H1 (cell line): ENCODE measurements at regions not wholly inside any gene's neighbourhood (a gene's known extent, or its start where the extent isn't known, plus 50 kb on each side); places are given as distances from the start of the nearest gene placed in this dataset.

Experiments
- FOSL1 ChIP-seq: IDR thresholded peaks from 2 replicates; pipeline ENCODE4 v1.6.1; 2011; ENCODE audit warnings: mild to moderate bottlenecking, low read depth, low read length, moderate library complexity; ENCODE audit not compliant: insufficient read depth
- JUND ChIP-seq: IDR thresholded peaks from 2 replicates; pipeline ENCODE4 v1.6.1; 2011; ENCODE audit warnings: mild to moderate bottlenecking, improper control_type of control experiment, low read length
- TF ChIP-seq, protein P1 (sequence below), 3 experiments: IDR thresholded peaks; 1 replicate in 2 of 3; 2 replicates in 1 of 3; pipeline versions ENCODE4 v1.5.1 to v1.6.1; 2011; ENCODE audit warnings: low read length in 3 of 3, mild to moderate bottlenecking in 3 of 3, inconsistent platforms in 2 of 3, low read depth in 1 of 3, moderate library complexity in 1 of 3; ENCODE audit not compliant: insufficient read depth in 1 of 3; ENCODE audit errors: control extremely low read depth in 1 of 3

DNA sequence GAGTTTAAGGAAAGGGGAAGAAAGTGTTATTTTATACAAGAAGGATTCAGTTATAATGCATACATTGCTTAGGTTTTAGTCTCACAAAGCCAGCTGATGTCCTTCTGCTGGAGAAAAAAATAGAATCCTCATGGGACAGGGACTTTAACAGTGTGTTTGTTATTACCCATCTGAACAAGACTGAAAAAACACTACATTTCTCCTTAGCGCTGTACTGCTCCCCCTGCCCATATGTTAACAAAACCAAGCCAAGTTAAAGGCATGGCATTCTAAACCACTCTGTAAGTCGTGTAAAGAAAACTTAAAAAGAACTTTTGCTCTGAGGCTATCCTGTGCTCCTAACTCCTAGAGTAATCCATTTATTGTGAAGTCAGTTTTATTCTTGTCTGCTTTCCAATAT is 102.6 kb upstream of the NYAP2 start:
- TF ChIP-seq FOSL1 (no peak), JUND (no peak)
- TF ChIP-seq, protein P1, sequence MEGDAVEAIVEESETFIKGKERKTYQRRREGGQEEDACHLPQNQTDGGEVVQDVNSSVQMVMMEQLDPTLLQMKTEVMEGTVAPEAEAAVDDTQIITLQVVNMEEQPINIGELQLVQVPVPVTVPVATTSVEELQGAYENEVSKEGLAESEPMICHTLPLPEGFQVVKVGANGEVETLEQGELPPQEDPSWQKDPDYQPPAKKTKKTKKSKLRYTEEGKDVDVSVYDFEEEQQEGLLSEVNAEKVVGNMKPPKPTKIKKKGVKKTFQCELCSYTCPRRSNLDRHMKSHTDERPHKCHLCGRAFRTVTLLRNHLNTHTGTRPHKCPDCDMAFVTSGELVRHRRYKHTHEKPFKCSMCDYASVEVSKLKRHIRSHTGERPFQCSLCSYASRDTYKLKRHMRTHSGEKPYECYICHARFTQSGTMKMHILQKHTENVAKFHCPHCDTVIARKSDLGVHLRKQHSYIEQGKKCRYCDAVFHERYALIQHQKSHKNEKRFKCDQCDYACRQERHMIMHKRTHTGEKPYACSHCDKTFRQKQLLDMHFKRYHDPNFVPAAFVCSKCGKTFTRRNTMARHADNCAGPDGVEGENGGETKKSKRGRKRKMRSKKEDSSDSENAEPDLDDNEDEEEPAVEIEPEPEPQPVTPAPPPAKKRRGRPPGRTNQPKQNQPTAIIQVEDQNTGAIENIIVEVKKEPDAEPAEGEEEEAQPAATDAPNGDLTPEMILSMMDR (IDR thresholded peaks at IDR 0.05; ENCODE audit: control extremely low read depth in 1 of 3, insufficient read depth in 1 of 3, low read depth in 1 of 3, low read length in 3 of 3) = no peak
